ENCODE measurements at regions not wholly inside any gene's neighbourhood (a gene's known extent, or its start where the extent isn't known, plus 50 kb on each side); places are given as distances from the start of the nearest gene placed in this dataset.
"Not testable (repeated sequence)": the region's sequence is repeated elsewhere in the genome, so short reads cannot be mapped to it uniquely, and the experiment has no call there.

- intact Hi-C loops (cut with micrococcal nuclease; ENCODE audit: unreplicated experiment) = no loop called here
- BruUV-seq (replicated peaks) = no TSS peak
- no peak overlapping the region for H2AFZ ChIP-seq (ENCODE audit: low read length)
- no peaks in the 10 kb centered on the region for H3K9me3 ChIP-seq (ENCODE audit: low read length)
- DNase-seq (ENCODE audit: low spot score) = no peak
- H3K9me2 ChIP-seq (ENCODE audit: insufficient read depth, low read length) = no peaks in the 10 kb centered on the region
- H4K20me1 ChIP-seq (ENCODE audit: insufficient read depth, low read length) = no peaks in the 10 kb centered on the region
- no peak overlapping the region for H3K4me3 ChIP-seq (ENCODE audit: low read depth, low read length, poor library complexity, severe bottlenecking)
- no peaks in the 10 kb centered on the region for H3K79me2 ChIP-seq (ENCODE audit: insufficient read depth, low read depth, low read length)
- H3K4me2 ChIP-seq (ENCODE audit: low read length) = no peak overlapping the region
- POLR2A ChIA-PET = interaction anchor here (0.6 kb wide), 1 partner anchor 32 kb away, joined by 6 read pairs; no protein-coding TSS in a partner anchor
- TF ChIP-seq, protein P1, sequence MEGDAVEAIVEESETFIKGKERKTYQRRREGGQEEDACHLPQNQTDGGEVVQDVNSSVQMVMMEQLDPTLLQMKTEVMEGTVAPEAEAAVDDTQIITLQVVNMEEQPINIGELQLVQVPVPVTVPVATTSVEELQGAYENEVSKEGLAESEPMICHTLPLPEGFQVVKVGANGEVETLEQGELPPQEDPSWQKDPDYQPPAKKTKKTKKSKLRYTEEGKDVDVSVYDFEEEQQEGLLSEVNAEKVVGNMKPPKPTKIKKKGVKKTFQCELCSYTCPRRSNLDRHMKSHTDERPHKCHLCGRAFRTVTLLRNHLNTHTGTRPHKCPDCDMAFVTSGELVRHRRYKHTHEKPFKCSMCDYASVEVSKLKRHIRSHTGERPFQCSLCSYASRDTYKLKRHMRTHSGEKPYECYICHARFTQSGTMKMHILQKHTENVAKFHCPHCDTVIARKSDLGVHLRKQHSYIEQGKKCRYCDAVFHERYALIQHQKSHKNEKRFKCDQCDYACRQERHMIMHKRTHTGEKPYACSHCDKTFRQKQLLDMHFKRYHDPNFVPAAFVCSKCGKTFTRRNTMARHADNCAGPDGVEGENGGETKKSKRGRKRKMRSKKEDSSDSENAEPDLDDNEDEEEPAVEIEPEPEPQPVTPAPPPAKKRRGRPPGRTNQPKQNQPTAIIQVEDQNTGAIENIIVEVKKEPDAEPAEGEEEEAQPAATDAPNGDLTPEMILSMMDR (conservative IDR thresholded peaks at IDR 0.05; ENCODE audit: low read length) = no peak
- TF ChIP-seq EZH2phosphoT487 (IDR thresholded peaks at IDR 0.05; ENCODE audit: borderline replicate concordance, low read depth, low read length) = no peak
- no peaks in the 10 kb centered on the region for H3K4me1 ChIP-seq (ENCODE audit: insufficient read depth, low read length, poor library complexity, severe bottlenecking)
- no peak overlapping the region for H3K27ac ChIP-seq (ENCODE audit: low read depth, low read length, poor library complexity, severe bottlenecking)
- H3K36me3 ChIP-seq (ENCODE audit: insufficient read depth, low read length) = no peaks in the 10 kb centered on the region
- CTCF ChIA-PET (ENCODE audit: unreplicated experiment) = no interaction called here
Measured at GRCh38 chr16:50448522-50448921, 79.7 kb upstream of the BRD7 start.

DNA sequence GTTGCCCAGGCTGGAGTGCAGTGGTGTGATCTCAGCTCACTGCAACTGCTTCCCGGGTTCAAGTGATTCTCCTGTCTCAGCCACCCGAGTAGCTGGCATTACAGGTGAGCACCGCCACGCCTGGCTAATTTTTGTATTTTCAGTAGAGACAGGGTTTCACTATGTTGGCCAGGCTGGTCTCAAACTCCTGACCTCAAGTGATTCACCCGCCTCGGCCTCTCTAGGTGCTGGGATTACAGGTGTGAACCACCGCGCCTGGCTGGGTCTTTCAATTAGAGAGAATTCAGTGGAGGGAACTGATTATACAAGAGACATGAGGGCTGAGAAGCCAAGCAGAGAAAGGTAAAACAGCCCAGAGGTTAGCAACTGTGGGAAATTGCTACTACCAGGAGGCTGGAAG lies 78.6 kb upstream of the BRD7 start:
- POLR2A ChIA-PET; H3K79me2 ChIP-seq (ENCODE audit: insufficient read depth, low read depth, low read length); H3K36me3 ChIP-seq (ENCODE audit: insufficient read depth, low read length); H4K20me1 ChIP-seq (ENCODE audit: insufficient read depth, low read length); H3K9me3 ChIP-seq (ENCODE audit: low read length); H2AFZ ChIP-seq (ENCODE audit: low read length); H3K4me3 ChIP-seq (ENCODE audit: low read depth, low read length, poor library complexity, severe bottlenecking); H3K9me2 ChIP-seq (ENCODE audit: insufficient read depth, low read length); H3K27ac ChIP-seq (ENCODE audit: low read depth, low read length, poor library complexity, severe bottlenecking); H3K4me2 ChIP-seq (ENCODE audit: low read length); BruUV-seq (replicated peaks); CTCF ChIA-PET (ENCODE audit: unreplicated experiment); intact Hi-C loops (cut with micrococcal nuclease; ENCODE audit: unreplicated experiment); DNase-seq (ENCODE audit: low spot score); H3K4me1 ChIP-seq (ENCODE audit: insufficient read depth, low read length, poor library complexity, severe bottlenecking): not testable (repeated sequence)

DNA sequence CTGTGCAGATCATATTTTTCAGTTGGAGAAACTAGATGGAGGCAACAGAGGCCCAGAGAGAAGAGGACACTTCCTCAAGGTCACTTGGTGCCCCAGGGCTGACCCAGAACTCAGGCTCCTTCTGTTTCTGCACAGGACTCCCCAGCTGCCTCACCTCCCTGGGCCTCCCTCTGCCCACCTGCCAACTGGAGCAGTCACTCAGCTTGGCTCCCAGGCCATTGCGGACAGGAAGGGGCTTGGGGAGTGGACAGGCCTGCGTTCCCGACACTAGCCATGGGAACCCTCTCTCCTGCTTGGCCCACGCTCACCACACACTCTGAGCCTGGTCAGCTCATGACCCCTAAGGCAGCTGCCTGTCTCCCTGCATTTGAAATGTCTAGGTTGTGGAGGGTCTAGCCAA lies 78.1 kb upstream of the BRD7 start:
- Histone ChIP-seq H2AFZ (ENCODE audit: low read length) (no peak overlapping the region), H3K27ac (ENCODE audit: low read depth, low read length, poor library complexity, severe bottlenecking) (no peak overlapping the region), H3K9me3 (ENCODE audit: low read length) (peaks cover 6% of the 10 kb centered on the region; the same call in 1 of the 2 replicates), H4K20me1 (ENCODE audit: insufficient read depth, low read length) (no peaks in the 10 kb centered on the region), H3K9me2 (ENCODE audit: insufficient read depth, low read length) (no peaks in the 10 kb centered on the region), H3K4me1 (ENCODE audit: insufficient read depth, low read length, poor library complexity, severe bottlenecking) (no peaks in the 10 kb centered on the region), H3K4me3 (ENCODE audit: low read depth, low read length, poor library complexity, severe bottlenecking) (no peak overlapping the region), H3K36me3 (ENCODE audit: insufficient read depth, low read length) (no peaks in the 10 kb centered on the region), H3K79me2 (ENCODE audit: insufficient read depth, low read depth, low read length) (no peaks in the 10 kb centered on the region), H3K4me2 (ENCODE audit: low read length) (no peak overlapping the region)
- no peak for DNase-seq (ENCODE audit: low spot score)
- CTCF ChIA-PET (ENCODE audit: unreplicated experiment) = no interaction called here
- BruUV-seq (replicated peaks) = no TSS peak
- intact Hi-C loops (cut with micrococcal nuclease; ENCODE audit: unreplicated experiment) = no loop called here
- TF ChIP-seq, protein P1 (conservative IDR thresholded peaks at IDR 0.05; ENCODE audit: low read length) = no peak
- no peak for TF ChIP-seq EZH2phosphoT487 (IDR thresholded peaks at IDR 0.05; ENCODE audit: borderline replicate concordance, low read depth, low read length)
- POLR2A ChIA-PET = no interaction called here
